Progenitor cell of endocrine pancreas (in vitro differentiated cells): ENCODE measurements at regions not wholly inside any gene's neighbourhood (a gene's known extent, or its start where the extent isn't known, plus 50 kb on each side); places are given as distances from the start of the nearest gene placed in this dataset.

Experiments
- DNase-seq: peaks from one replicate; pipeline ENCODE4 v3.0.0; 2021; ENCODE audit warnings: low spot score; ENCODE audit not compliant: unreplicated experiment
- H3K27ac Mint-ChIP-seq: 2 replicates; pipeline ENCODE4 v1.8.0; 2021; ENCODE audit warnings: mild to moderate bottlenecking, moderate library complexity, mixed read lengths
- H3K27me3 Mint-ChIP-seq: 2 replicates; pipeline ENCODE4 v1.8.0; 2021; ENCODE audit warnings: mixed read lengths
- H3K36me3 Mint-ChIP-seq: 2 replicates; pipeline ENCODE4 v1.8.0; 2022; ENCODE audit warnings: mixed read lengths; ENCODE audit not compliant: insufficient read depth
- H3K4me1 Mint-ChIP-seq: 2 replicates; pipeline ENCODE4 v1.8.0; 2021; ENCODE audit warnings: low read depth, mixed read lengths
- H3K4me3 Mint-ChIP-seq: 2 replicates; pipeline ENCODE4 v1.8.0; 2021; ENCODE audit warnings: low read depth, mild to moderate bottlenecking, moderate library complexity, mixed read lengths
- H3K9me3 Mint-ChIP-seq: 2 replicates; pipeline ENCODE4 v1.8.0; 2021; ENCODE audit warnings: low read depth, mixed read lengths
- CTCF ChIP-seq: fragments of 200-600 bp; sonication (generic); IDR thresholded peaks from one replicate; pipeline ENCODE4 v1.5.0; 2021; ENCODE audit warnings: antibody characterized with exemption, mild to moderate bottlenecking; ENCODE audit not compliant: unreplicated experiment

DNA sequence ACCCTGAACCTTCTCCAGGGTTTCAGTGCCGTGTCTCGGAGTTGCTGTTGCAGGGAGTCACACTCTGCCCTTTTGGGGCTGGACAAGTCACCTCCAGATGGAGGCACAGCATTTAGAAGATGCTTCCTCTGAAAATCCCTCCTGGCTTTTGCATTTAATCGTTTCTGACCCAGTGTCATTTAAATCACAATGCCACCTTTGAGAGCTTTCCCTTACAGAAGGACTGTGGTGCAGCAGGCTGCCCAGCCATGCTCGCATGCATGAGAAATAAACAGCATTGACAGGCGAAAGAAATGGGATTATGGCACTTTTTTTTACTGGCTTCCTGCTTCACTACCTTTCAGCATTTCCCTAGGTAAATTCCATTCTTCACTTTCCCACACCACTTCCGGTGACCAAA, 113.4 kb upstream of the DYRK2 start:
- no peak for DNase-seq
- no peak overlapping the region for H3K4me3 Mint-ChIP-seq
- H3K27me3 Mint-ChIP-seq = peaks cover 7% of the 10 kb centered on the region
- H3K9me3 Mint-ChIP-seq = no peaks in the 10 kb centered on the region
- no peaks in the 10 kb centered on the region for H3K4me1 Mint-ChIP-seq
- no peaks in the 10 kb centered on the region for H3K36me3 Mint-ChIP-seq
- TF ChIP-seq CTCF = no peak
- H3K27ac Mint-ChIP-seq = no peak overlapping the region

- no peak for TF ChIP-seq CTCF
- Mint-ChIP-seq H3K4me3 (no peak overlapping the region), H3K4me1 (no peaks in the 10 kb centered on the region), H3K27me3 (peaks cover 7% of the 10 kb centered on the region), H3K9me3 (no peaks in the 10 kb centered on the region), H3K27ac (no peak overlapping the region), H3K36me3 (no peaks in the 10 kb centered on the region)
- DNase-seq = no peak
These were observed 112.6 kb upstream of the DYRK2 start for GRCh38 chr12:67535971-67536370.

- TF ChIP-seq CTCF = no peak
- no peak for DNase-seq
- Mint-ChIP-seq H3K27me3 (peaks cover 13% of the 10 kb centered on the region), H3K9me3 (no peaks in the 10 kb centered on the region), H3K27ac (no peak overlapping the region), H3K4me3 (no peak overlapping the region), H3K36me3 (no peaks in the 10 kb centered on the region), H3K4me1 (no peaks in the 10 kb centered on the region)
These were observed 109.2 kb upstream of the DYRK2 start for GRCh38 chr12:67539329-67539728.

DNA sequence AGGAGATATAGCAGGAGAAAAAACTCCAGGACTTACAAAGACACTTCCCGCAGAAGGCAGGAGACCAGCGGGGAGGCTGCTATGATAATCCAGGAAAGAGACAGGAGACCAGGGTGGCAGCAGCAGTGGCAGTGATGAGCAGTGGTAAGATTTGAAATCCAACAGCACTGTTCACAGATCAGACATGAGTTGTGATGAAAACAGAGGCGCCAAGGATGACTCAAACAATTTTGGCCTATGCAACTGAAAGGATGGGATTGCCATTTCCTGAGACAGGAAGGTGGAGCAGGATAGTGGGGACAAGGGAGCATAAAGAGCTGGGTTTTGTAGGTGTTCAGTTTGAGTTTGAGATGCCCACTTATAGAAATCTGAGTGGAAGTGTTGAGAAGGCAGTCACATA, 108.6 kb upstream of the DYRK2 start:
- Mint-ChIP-seq H3K4me1 (no peaks in the 10 kb centered on the region), H3K27ac (no peak overlapping the region), H3K27me3 (peaks cover 8% of the 10 kb centered on the region), H3K36me3 (no peaks in the 10 kb centered on the region), H3K4me3 (no peak overlapping the region), H3K9me3 (no peaks in the 10 kb centered on the region)
- DNase-seq = no peak
- TF ChIP-seq CTCF = no peak

- H3K4me3 Mint-ChIP-seq = no peak overlapping the region
- no peaks in the 10 kb centered on the region for H3K9me3 Mint-ChIP-seq
- TF ChIP-seq CTCF = no peak
- no peak for DNase-seq
- H3K36me3 Mint-ChIP-seq = no peaks in the 10 kb centered on the region
- no peak overlapping the region for H3K27ac Mint-ChIP-seq
- peaks cover 2% of the 10 kb centered on the region for H3K4me1 Mint-ChIP-seq
- peaks cover 8% of the 10 kb centered on the region for H3K27me3 Mint-ChIP-seq
These were observed 107.5 kb upstream of the DYRK2 start for GRCh38 chr12:67540920-67541624.
